GM12865 (cell line): ENCODE measurements at regions not wholly inside any gene's neighbourhood (a gene's known extent, or its start where the extent isn't known, plus 50 kb on each side); places are given as distances from the start of the nearest gene placed in this dataset.
A peak's percentile ranks its signal among the peaks of the same experiment; 100 is the strongest.

Experiments used
- DNase-seq: peaks from one replicate; pipeline ENCODE4 v3.0.0; 2010; ENCODE audit warnings: low read depth
- H3K4me3 ChIP-seq: 2 replicates; pipeline ENCODE4 v1.5.1; 2011; ENCODE audit warnings: mild to moderate bottlenecking, low read depth, low read length, control low read depth
- TF ChIP-seq, protein P1 (sequence below): IDR thresholded peaks from 2 replicates; pipeline ENCODE4 v1.5.1; 2011; ENCODE audit warnings: low read length, control low read depth, low read depth, inconsistent platforms; ENCODE audit not compliant: insufficient read depth; ENCODE audit errors: missing control alignments

- DNase-seq, result peak; percentile 66
- no peak overlapping the region for H3K4me3 ChIP-seq
- TF ChIP-seq, protein P1, sequence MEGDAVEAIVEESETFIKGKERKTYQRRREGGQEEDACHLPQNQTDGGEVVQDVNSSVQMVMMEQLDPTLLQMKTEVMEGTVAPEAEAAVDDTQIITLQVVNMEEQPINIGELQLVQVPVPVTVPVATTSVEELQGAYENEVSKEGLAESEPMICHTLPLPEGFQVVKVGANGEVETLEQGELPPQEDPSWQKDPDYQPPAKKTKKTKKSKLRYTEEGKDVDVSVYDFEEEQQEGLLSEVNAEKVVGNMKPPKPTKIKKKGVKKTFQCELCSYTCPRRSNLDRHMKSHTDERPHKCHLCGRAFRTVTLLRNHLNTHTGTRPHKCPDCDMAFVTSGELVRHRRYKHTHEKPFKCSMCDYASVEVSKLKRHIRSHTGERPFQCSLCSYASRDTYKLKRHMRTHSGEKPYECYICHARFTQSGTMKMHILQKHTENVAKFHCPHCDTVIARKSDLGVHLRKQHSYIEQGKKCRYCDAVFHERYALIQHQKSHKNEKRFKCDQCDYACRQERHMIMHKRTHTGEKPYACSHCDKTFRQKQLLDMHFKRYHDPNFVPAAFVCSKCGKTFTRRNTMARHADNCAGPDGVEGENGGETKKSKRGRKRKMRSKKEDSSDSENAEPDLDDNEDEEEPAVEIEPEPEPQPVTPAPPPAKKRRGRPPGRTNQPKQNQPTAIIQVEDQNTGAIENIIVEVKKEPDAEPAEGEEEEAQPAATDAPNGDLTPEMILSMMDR, result no peak
These were observed 123.4 kb upstream of the ZNF746 start for GRCh38 chr7:149620961-149621360.

DNA sequence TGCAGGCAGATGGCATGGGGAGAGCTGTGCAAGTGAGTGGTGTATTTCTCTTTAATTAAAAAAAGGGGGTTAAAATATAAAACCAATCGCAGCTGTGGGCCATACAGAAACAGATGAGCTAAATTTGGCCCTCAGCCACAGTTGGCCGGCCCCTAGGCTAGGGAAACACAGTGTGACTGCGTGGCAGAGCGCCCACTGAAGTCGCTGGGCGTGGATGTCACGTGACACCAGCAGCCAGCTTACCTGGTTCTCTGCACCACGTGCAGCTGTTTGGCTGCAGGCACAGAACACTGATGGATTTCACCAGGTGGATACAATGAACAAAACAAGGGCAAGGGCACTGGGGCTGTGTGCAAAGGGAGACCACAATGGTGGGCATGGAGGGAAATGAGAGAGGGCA lies 119.3 kb upstream of the ZNF746 start:
- DNase-seq, result no peak
- TF ChIP-seq, protein P1, result no peak
- no peak overlapping the region for H3K4me3 ChIP-seq

DNA sequence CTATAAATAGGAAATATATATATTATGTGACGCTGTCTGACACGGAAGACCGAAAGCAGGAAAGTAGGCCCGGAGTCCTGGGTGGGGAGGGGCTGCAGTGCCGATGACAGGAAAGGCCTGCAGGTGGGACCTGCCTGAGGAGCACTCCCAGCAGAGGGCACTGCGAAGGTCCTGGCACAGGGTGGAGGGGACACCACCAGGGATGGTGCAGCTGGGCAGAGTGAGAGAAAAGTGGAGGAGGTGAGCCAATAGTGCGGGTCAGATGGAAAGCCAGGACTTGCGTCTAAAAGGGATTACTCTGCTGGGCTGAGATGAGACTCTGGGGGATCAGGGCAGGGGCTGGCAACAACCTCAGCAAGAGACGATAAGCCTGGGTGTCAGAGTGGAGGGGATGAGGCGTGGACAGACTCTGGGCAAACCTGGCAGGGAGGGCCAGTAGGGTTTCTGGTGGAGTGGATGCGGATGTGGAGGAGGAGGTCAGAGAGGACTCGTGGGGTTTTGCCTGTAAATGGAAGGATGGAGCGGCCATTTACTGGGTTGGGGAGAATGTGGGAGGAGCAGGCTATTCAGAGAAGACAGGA lies 118.2 kb upstream of the ZNF746 start:
- DNase-seq, result no peak
- no peak overlapping the region for H3K4me3 ChIP-seq
- TF ChIP-seq, protein P1, result no peak

- TF ChIP-seq, protein P1, result no peak
- DNase-seq, result no peak
- H3K4me3 ChIP-seq, result no peak overlapping the region
These were observed 112.9 kb upstream of the ZNF746 start for GRCh38 chr7:149610441-149611011.

DNA sequence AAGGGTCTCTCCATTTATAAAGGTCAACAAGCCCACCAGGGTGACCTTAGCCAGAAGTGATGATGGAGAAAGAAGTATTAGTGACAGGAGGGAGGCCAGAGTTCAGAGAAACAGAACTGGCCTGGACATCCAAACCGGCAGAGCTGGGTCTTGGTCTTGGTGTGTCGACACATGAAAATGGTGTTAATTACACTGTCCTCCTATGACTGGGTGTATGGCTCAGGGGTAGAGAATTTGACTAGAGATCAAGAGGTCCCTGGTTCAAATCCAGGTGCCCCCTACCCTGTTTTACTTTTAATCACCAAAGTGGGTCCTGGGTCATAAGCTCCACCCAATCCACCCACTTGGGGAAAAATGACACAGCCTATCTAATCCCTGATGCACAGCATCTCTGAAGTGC lies 110.6 kb upstream of the ZNF746 start:
- no peak for DNase-seq
- H3K4me3 ChIP-seq, result no peak overlapping the region
- TF ChIP-seq, protein P1, result no peak

- no peak for DNase-seq
- TF ChIP-seq, protein P1, result no peak
- no peak overlapping the region for H3K4me3 ChIP-seq
These were observed 110.1 kb upstream of the ZNF746 start for GRCh38 chr7:149607683-149608082.

DNA sequence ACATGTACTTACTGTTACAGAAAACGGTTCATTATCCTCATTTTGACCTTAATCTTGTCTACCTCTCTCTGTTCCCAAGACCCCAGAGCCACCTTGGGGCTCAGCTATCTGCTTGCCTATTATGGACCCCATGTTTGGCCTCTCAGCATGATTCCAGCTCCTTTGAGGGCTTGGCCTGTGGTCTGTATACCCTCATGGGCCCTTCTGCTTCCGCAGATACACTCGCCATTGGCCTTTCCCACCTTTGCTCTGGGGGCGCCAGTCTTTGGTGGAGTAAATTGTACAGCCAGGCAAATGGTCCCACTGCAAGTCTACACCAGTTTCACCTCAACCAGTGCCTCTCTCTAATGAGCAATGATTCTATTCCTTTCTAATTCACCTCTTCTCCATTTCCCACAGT lies 109.2 kb upstream of the ZNF746 start:
- TF ChIP-seq, protein P1, result no peak
- no peak for DNase-seq
- no peak overlapping the region for H3K4me3 ChIP-seq
